ENCODE measurements at regions not wholly inside any gene's neighbourhood (a gene's known extent, or its start where the extent isn't known, plus 50 kb on each side); places are given as distances from the start of the nearest gene placed in this dataset.

DNA sequence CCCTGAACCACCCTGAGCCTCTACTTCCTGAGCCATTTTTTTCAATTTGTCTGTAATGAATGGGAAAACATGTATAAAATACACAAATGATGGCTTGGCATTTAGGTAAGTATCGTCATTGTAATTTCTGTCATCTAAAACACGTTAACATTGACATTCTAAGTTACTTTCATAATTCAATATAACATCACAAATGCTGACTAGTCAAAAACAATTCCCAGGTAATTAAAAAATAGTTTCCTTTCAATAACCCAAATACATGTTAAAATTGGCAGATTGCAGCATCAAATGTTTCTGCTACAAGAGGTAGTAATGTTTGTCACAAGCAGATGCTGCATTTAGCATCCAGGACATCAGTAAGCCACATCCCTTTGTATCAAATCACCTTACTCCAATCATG, 776.4 kb downstream of the KCTD16 start:
- H3K4me3 ChIP-seq (replicated peaks; ENCODE audit: low read depth, low read length) = no peak overlapping the region
- DNase-seq (ENCODE audit: extremely low read depth, low read depth) = no peak
- TF ChIP-seq, protein P1, sequence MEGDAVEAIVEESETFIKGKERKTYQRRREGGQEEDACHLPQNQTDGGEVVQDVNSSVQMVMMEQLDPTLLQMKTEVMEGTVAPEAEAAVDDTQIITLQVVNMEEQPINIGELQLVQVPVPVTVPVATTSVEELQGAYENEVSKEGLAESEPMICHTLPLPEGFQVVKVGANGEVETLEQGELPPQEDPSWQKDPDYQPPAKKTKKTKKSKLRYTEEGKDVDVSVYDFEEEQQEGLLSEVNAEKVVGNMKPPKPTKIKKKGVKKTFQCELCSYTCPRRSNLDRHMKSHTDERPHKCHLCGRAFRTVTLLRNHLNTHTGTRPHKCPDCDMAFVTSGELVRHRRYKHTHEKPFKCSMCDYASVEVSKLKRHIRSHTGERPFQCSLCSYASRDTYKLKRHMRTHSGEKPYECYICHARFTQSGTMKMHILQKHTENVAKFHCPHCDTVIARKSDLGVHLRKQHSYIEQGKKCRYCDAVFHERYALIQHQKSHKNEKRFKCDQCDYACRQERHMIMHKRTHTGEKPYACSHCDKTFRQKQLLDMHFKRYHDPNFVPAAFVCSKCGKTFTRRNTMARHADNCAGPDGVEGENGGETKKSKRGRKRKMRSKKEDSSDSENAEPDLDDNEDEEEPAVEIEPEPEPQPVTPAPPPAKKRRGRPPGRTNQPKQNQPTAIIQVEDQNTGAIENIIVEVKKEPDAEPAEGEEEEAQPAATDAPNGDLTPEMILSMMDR (IDR thresholded peaks at IDR 0.05; ENCODE audit: low read depth, low read length, missing control alignments) = no peak

DNA sequence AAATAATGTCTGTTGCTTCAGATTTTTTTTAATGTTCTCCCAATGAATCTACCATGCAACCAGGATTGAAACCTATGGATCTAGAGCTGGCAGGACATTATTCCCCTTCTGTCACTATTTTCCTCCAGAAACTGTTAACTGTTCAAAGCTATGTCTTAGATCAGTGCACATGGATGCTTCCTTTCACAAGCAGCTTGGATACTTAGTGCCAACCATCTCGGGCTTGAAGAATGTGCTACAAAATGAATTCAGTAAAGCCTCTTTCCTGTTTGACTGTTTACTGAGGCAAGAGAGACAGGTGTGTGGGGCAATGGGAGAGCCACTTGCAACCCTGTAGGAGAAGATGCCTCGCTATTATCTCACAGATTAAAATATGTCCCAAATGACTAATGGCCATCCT, 774.8 kb downstream of the KCTD16 start:
- TF ChIP-seq, protein P1 (IDR thresholded peaks at IDR 0.05; ENCODE audit: low read depth, low read length, missing control alignments) = no peak
- H3K4me3 ChIP-seq (replicated peaks; ENCODE audit: low read depth, low read length) = no peak overlapping the region
- DNase-seq (ENCODE audit: extremely low read depth, low read depth) = no peak

DNA sequence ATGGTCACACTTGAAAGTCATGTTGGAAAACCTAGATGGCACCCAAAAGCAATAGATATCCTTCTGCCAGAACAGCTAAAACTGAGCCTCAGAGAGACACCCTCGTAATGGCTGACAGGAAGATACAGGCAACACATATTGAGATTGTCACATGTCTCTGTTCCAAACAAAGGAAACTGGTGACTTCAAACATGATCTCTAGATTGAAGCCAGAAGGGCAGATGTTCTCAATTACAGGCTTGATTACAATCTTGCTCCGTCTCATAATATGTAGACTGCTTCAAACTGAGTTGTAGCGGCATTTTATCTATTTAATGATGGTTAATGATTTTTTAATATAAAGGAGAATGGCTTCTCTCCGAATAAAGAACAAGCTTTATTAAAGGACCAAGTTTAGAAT, 774.3 kb downstream of the KCTD16 start:
- no peak overlapping the region for H3K4me3 ChIP-seq (replicated peaks; ENCODE audit: low read depth, low read length)
- no peak for DNase-seq (ENCODE audit: extremely low read depth, low read depth)
- TF ChIP-seq, protein P1 (IDR thresholded peaks at IDR 0.05; ENCODE audit: low read depth, low read length, missing control alignments) = no peak

DNA sequence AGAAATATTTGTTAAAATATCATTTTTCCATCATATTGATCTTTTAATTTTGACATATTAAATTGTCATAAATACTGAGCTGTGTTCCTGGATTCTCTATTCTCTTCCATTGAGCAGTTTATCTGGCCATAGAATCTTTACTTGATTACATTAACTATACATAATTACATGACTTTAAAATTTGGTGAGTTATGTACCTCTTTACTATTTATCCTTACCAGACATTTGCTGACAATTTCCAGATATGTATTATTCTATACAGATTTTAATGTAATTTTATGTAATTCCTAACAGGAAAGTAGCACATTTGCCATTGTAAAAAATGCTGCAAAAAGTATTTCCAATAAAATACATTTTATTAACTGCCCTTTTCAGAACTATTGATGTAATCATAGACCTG, 770.3 kb downstream of the KCTD16 start:
- H3K4me3 ChIP-seq (replicated peaks; ENCODE audit: low read depth, low read length) = no peak overlapping the region
- TF ChIP-seq, protein P1 (IDR thresholded peaks at IDR 0.05; ENCODE audit: low read depth, low read length, missing control alignments) = no peak
- no peak for DNase-seq (ENCODE audit: extremely low read depth, low read depth)

DNA sequence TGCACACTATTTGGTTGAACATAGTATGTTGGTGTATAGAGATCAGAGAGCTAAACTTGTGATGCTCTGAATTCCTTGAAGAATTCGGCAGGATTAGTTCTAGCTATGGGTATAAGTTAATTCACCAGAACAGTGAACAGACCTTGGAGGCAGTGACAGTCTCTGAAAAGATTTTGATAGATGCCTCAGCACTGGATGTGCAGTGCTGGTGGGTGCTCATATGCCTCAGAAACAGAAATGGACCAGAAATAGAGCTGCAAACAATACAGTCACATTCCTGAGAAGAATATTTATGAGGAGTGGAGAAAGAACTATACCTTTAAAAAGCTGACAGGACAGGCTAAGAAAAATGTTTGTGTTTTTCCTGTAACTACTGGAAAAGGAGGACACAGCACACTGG, 747.7 kb downstream of the KCTD16 start:
- no peak overlapping the region for H3K4me3 ChIP-seq (replicated peaks; ENCODE audit: low read depth, low read length)
- DNase-seq (ENCODE audit: extremely low read depth, low read depth) = no peak
- TF ChIP-seq, protein P1 (IDR thresholded peaks at IDR 0.05; ENCODE audit: low read depth, low read length, missing control alignments) = no peak

- DNase-seq (ENCODE audit: extremely low read depth, low read depth) = no peak
- no peak overlapping the region for H3K4me3 ChIP-seq (replicated peaks; ENCODE audit: low read depth, low read length)
- TF ChIP-seq, protein P1 (IDR thresholded peaks at IDR 0.05; ENCODE audit: low read depth, low read length, missing control alignments) = no peak
Observed at GRCh38 chr5:144915452-144915851, 744.8 kb downstream of the KCTD16 start.

DNA sequence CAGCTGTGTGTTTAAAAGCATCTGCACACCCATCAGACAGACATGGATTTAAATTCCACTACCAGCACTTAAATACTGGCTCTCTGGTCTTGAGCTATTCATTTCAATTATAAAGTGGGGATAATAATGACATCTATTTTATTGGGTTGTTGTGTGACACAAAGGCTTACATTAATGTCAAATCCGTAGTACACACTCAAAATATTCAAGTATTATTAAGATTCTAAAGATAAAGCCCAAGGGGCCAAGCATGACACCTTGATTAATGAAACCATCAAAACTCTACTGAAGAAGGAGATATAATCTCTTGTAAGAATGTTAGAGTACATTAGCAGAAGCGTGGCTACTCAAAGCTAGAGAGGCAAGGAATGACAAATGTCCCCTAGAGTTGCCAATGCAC, 743.0 kb downstream of the KCTD16 start:
- TF ChIP-seq, protein P1 (IDR thresholded peaks at IDR 0.05; ENCODE audit: low read depth, low read length, missing control alignments) = no peak
- DNase-seq (ENCODE audit: extremely low read depth, low read depth) = no peak
- no peak overlapping the region for H3K4me3 ChIP-seq (replicated peaks; ENCODE audit: low read depth, low read length)

Measured in HFF-Myc (cell line).